RWPE2 (cell line): ENCODE measurements at regions not wholly inside any gene's neighbourhood (a gene's known extent, or its start where the extent isn't known, plus 50 kb on each side); places are given as distances from the start of the nearest gene placed in this dataset.
"Not testable (repeated sequence)": the region's sequence is repeated elsewhere in the genome, so short reads cannot be mapped to it uniquely, and the experiment has no call there.

ENCODE experiments used
- ATAC-seq: fragments of 200-7000 bp; cut with Tn5 transposase; 3 replicates; pipeline ENCODE4 v1.9.1; 2021; ENCODE audit warnings: low read depth
- DNase-seq: peaks from one replicate; pipeline ENCODE4 v3.0.0-alpha.2; 2020; ENCODE audit warnings: low spot score
- H3K27ac ChIP-seq: fragments of 450-650 bp; 2 replicates; pipeline ENCODE4 v1.5.1; 2017; ENCODE audit warnings: mild to moderate bottlenecking; ENCODE audit not compliant: poor library complexity, severe bottlenecking
- H3K27me3 ChIP-seq: fragments of 250-450 bp; sonication (Bioruptor Pico); 2 replicates; pipeline ENCODE4 v1.5.1; 2021; ENCODE audit warnings: mild to moderate bottlenecking, moderate library complexity; ENCODE audit not compliant: insufficient read depth, poor library complexity, severe bottlenecking
- H3K36me3 ChIP-seq: fragments of 250-450 bp; sonication (Bioruptor Pico); 2 replicates; pipeline ENCODE4 v1.5.1; 2020; ENCODE audit warnings: low read depth, mild to moderate bottlenecking, moderate library complexity
- H3K4me1 ChIP-seq: fragments of 250-450 bp; sonication (Bioruptor Pico); 2 replicates; pipeline ENCODE4 v1.5.1; 2021; ENCODE audit warnings: mild to moderate bottlenecking, moderate library complexity; ENCODE audit not compliant: insufficient read depth, poor library complexity, severe bottlenecking
- H3K4me3 ChIP-seq: fragments of 250-450 bp; sonication (Bioruptor Pico); 2 replicates; pipeline ENCODE4 v1.5.1; 2021; ENCODE audit warnings: mild to moderate bottlenecking, moderate library complexity; ENCODE audit not compliant: severe bottlenecking
- H3K9me3 ChIP-seq: fragments of 250-450 bp; sonication (Bioruptor Pico); 2 replicates; pipeline ENCODE4 v1.5.1; 2021; ENCODE audit warnings: mild to moderate bottlenecking, moderate library complexity; ENCODE audit not compliant: severe bottlenecking
- TF ChIP-seq, protein P1 (sequence below): fragments of 450-650 bp; IDR thresholded peaks from one replicate; pipeline ENCODE4 v1.5.1; 2017; ENCODE audit warnings: mild to moderate bottlenecking, moderate library complexity; ENCODE audit not compliant: poor library complexity, severe bottlenecking

DNA sequence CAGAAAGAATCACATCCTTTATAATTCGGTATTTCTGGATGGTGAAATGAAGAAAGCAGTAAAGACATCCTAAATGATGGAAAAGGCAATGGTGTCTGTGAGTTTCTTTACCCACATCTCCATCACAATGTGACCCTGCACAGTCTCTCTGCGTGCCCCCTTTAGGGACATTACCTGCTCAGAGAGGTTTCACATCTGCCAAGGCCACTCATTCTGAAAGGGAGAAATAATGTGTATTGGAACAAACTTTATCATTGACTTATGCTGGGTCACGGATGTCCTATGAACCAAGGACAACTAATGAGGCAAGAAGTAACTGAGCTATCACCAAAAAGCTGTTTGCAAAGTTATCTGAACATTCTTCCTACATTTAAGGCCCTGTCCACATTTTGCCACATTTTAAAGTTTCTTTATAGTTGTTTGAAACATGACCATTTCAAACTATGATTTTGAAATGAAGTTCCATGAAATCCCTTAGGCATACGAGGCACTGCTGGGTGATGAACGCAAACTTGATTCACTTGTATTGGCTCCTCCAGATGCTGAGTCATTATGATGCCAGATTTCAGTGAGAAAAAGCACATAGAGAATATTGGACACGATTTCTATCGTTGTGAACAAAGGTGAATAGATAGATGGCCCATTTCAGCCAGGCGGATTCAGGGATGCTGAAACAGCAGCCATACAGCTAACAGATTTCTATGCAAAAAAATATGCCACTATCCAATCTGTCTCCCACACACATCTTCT lies 63.5 kb upstream of the HMGB1 start:
- ATAC-seq (no peak), DNase-seq (no peak)
- Histone ChIP-seq H3K27ac (no peak overlapping the region), H3K4me1 (no peaks in the 10 kb centered on the region), H3K36me3 (no peaks in the 10 kb centered on the region), H3K4me3 (no peak overlapping the region), H3K9me3 (no peaks in the 10 kb centered on the region), H3K27me3 (no peaks in the 10 kb centered on the region)
- TF ChIP-seq, protein P1, sequence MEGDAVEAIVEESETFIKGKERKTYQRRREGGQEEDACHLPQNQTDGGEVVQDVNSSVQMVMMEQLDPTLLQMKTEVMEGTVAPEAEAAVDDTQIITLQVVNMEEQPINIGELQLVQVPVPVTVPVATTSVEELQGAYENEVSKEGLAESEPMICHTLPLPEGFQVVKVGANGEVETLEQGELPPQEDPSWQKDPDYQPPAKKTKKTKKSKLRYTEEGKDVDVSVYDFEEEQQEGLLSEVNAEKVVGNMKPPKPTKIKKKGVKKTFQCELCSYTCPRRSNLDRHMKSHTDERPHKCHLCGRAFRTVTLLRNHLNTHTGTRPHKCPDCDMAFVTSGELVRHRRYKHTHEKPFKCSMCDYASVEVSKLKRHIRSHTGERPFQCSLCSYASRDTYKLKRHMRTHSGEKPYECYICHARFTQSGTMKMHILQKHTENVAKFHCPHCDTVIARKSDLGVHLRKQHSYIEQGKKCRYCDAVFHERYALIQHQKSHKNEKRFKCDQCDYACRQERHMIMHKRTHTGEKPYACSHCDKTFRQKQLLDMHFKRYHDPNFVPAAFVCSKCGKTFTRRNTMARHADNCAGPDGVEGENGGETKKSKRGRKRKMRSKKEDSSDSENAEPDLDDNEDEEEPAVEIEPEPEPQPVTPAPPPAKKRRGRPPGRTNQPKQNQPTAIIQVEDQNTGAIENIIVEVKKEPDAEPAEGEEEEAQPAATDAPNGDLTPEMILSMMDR = no peak

DNA sequence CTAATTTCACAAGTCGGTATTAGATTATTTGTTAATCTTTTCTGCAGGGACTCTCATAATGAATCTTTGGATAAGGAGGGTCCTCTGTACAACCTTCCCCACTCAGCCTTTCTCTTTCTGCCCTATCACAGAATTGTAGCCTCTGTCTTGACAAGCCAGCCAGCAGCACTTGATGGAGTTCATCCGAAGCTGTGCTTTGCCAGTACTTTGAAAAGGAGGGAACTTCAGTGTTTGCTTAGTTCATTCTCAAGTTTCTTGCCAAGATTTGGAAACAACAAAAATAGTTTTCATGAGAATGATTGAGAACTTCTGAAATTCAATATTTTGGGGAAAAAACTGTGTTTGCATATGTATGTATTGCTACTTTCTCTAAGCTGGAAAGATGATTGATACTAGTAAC lies 69.3 kb upstream of the HMGB1 start:
- DNase-seq = no peak
- Histone ChIP-seq H3K27me3 (no peaks in the 10 kb centered on the region), H3K9me3 (no peaks in the 10 kb centered on the region), H3K4me3 (no peak overlapping the region), H3K4me1 (no peaks in the 10 kb centered on the region), H3K36me3 (no peaks in the 10 kb centered on the region), H3K27ac (no peak overlapping the region)
- TF ChIP-seq, protein P1 = no peak
- ATAC-seq = no peak

DNA sequence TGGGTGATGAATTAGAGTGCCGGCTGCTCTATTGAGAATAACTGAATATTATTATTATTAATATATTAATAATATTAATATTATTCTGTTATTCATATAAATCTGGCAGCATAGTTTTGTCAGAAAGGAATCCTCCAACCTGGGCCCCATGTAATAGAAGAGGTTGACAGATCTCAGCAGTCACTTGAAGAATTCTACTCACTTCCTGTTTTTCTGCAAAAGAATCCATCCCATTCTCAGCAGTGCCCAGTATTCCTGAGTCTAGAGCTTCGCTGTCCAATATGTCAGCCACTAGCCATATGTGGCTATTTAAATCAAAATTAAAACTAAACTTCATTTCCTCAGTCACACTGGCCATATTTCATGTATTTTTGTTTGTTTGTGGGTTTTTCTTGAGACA lies 72.4 kb upstream of the USPL1 start:
- ATAC-seq (no peak), DNase-seq (no peak)
- Histone ChIP-seq H3K27ac (no peak overlapping the region), H3K4me1 (no peaks in the 10 kb centered on the region), H3K36me3 (no peaks in the 10 kb centered on the region), H3K9me3 (no peaks in the 10 kb centered on the region), H3K4me3 (no peak overlapping the region), H3K27me3 (no peaks in the 10 kb centered on the region)
- TF ChIP-seq, protein P1 = no peak

DNA sequence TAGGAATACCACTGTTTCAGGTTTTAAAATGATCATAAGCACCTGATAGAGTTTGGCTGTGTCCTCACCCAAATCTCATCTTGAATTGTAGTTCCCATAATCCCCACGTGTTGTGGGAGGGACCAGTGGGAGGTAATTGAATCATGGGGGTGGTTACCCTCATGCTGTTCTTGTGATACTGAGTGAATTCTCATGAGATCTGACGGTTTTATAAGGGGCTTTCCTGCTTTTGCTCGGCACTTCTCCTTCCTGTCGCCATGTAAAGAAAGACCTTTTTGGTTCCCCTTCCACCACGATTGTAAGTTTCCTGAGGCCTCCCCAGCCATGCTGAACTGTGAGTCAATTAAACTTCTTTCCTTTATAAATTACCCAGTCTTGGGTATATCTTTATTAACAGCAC lies 69.7 kb upstream of the USPL1 start:
- not testable (repeated sequence) for H3K9me3 ChIP-seq, H3K4me1 ChIP-seq, DNase-seq, H3K27me3 ChIP-seq, H3K4me3 ChIP-seq, H3K36me3 ChIP-seq, H3K27ac ChIP-seq, ATAC-seq

DNA sequence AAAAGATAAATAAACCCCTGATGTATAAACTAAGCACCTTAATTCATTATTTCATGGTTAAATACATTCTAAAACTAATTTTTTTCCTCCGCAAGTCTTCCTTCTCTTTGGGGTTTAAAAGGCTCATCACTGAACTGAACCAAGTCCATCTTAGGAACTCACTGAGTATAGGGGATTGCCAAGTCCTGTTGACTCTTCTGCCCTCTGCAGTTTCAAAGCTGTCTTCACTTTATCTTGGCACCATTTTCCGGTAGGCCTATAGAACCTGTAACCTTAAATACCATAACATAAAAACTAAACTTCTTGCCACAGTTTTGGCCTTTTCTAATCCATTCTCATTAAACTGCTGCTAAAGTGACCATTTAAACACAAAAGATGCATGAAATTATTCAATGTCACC lies 66.5 kb upstream of the USPL1 start:
- Histone ChIP-seq H3K9me3 (no peaks in the 10 kb centered on the region), H3K27ac (no peak overlapping the region), H3K4me3 (no peak overlapping the region), H3K27me3 (no peaks in the 10 kb centered on the region), H3K36me3 (no peaks in the 10 kb centered on the region), H3K4me1 (no peaks in the 10 kb centered on the region)
- ATAC-seq (peak; percentile 74; the same call in 2 of the 3 replicates), DNase-seq (no peak)
- TF ChIP-seq, protein P1 = peak; percentile 53
